Right lobe of liver (tissue), 4 donors: ENCODE measurements at regions not wholly inside any gene's neighbourhood (a gene's known extent, or its start where the extent isn't known, plus 50 kb on each side); places are given as distances from the start of the nearest gene placed in this dataset.

ENCODE experiments used
- CTCF ChIP-seq, 4 donors: fragments of 200-600 bp in 3 of 4; fragments of 450-650 bp in 1 of 4; IDR thresholded peaks; one replicate each; pipeline versions ENCODE4 v1.5.1 to v1.8.0; 2016 to 2022; ENCODE audit warnings: antibody characterized with exemption in 4 of 4, mild to moderate bottlenecking in 2 of 4
- POLR2A ChIP-seq: fragments of 450-650 bp; IDR thresholded peaks from one replicate; pipeline ENCODE4 v1.6.1; 2017; ENCODE audit warnings: antibody characterized with exemption, mild to moderate bottlenecking
- donor health status: DM: no; HTN: no; CAD: no.
- donor health status: DM: no; HTN: no; CAD: no.
- donor health status: DM: no; HTN: yes; CAD: no.

- TF ChIP-seq CTCF (IDR thresholded peaks at IDR 0.05): no peak
- no peak for TF ChIP-seq POLR2A
Observed at GRCh38 chr11:116468699-116469098, 304.1 kb downstream of the BUD13 start.
